Muscle layer of colon (tissue), 2 donors: ENCODE measurements at regions not wholly inside any gene's neighbourhood (a gene's known extent, or its start where the extent isn't known, plus 50 kb on each side); places are given as distances from the start of the nearest gene placed in this dataset.
"Not testable (repeated sequence)": the region's sequence is repeated elsewhere in the genome, so short reads cannot be mapped to it uniquely, and the experiment has no call there.

Source experiments
- H3K27ac ChIP-seq: one replicate; pipeline ENCODE4 v1.7.0; 2013; ENCODE audit warnings: low read depth, mild to moderate bottlenecking, low read length, moderate library complexity
- H3K27me3 ChIP-seq, 2 donors: one replicate each; pipeline ENCODE4 v1.7.0; 2013; ENCODE audit warnings: low read length in 2 of 2, mild to moderate bottlenecking in 2 of 2; ENCODE audit not compliant: insufficient read depth in 2 of 2, control insufficient read depth in 1 of 2
- H3K36me3 ChIP-seq: one replicate; pipeline ENCODE4 v1.7.0; 2013; ENCODE audit warnings: mild to moderate bottlenecking, low read length; ENCODE audit not compliant: insufficient read depth
- H3K4me1 ChIP-seq: one replicate; pipeline ENCODE4 v1.7.0; 2013; ENCODE audit warnings: mild to moderate bottlenecking, low read length; ENCODE audit not compliant: insufficient read depth
- H3K4me3 ChIP-seq, 2 donors: one replicate each; pipeline ENCODE4 v1.7.0; 2013; ENCODE audit warnings: low read length in 2 of 2, low read depth in 1 of 2, mild to moderate bottlenecking in 1 of 2, moderate library complexity in 1 of 2
- H3K9ac ChIP-seq: one replicate; pipeline ENCODE4 v1.7.0; 2013; ENCODE audit warnings: low read length
- H3K9me3 ChIP-seq: one replicate; pipeline ENCODE4 v1.7.0; 2013; ENCODE audit warnings: mild to moderate bottlenecking, low read length
- donor health status: abdominal sarcoma.
- donor health status: Adenocarcinoma of cecum.

DNA sequence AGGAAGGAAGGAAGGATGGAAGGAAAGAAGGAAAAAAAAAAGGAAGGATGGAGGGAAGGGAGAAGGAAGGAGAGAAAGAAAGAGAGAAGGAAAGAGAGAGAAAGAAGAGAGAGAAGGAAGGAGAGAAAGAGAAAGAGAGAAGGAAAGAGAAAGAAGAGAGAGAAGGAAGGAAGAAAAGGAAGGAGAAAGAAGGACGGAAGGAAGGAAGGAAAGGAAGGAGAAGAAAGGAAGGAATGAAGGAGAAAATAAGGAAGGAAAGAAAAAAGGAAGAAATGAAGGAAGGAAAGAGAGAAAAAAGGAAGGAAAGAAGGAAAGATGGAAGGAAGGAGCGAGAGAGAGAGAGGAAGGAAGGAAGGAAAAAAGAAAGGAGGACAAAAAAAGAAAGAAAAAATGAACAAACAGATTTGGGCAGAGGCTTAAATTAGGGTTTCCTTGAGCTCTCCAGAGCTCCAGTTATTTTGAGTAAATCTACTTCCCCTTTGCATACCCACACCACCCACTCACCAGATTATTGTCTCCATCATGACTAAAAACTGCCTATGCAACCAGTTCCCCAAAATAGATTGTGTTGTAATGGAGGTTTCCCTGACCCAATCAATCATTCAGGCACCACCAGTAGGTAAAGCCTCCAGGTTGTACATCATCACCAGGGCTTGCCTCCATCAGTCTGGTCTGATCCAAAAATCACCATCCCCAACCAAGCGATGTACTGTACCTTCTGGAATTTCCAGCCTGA is 1722.9 kb upstream of the PCDH10 start:
- no peaks in the 10 kb centered on the region for H3K4me1 ChIP-seq
- no peak overlapping the region for H3K27ac ChIP-seq
- H3K36me3 ChIP-seq = no peaks in the 10 kb centered on the region
- no peaks in the 10 kb centered on the region for H3K9me3 ChIP-seq
- H3K4me3 ChIP-seq = no peak overlapping the region
- H3K27me3 ChIP-seq = no peaks in the 10 kb centered on the region
- no peak overlapping the region for H3K9ac ChIP-seq

DNA sequence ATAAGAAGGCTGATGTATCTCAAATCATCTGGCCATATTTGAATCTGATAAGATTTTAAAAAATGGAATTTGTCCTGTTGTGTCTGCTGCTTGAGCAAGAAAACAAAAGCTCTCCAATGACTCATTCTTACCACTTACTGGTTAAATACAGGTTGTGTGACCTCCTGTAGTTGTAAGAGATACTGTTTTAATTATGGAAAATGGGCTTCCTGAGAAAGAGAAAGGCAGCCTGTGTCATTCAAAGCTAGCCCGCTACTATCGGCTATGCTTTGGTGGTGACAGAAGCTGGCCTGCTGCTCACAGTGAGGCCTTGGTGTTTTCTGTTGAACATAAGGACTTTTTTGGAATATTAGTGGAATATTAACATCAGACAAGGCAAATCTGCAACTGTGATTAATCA is 1722.1 kb upstream of the PCDH10 start:
- no peak overlapping the region for H3K9ac ChIP-seq

DNA sequence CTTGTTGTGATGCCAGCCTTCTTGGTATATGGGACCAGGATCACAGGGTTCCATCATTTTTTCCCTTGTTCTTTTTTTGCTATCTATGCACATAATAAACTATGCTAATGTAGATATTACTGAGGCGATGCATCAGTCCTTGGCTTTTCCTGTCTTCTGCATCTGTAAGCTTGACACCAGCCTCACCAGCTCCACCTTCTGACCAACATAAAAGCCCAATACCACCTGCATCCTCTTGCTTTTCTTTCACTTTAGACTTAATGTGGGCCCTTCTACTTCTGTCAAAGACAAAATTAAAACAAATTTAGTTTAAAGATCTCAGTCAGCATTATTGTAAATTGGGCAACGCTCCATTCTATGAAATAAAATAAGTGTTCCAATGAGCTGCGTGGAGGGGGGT is 1718.8 kb upstream of the PCDH10 start:
- H3K9ac ChIP-seq = no peak overlapping the region
- no peaks in the 10 kb centered on the region for H3K36me3 ChIP-seq
- no peaks in the 10 kb centered on the region for H3K4me1 ChIP-seq
- H3K27me3 ChIP-seq = no peaks in the 10 kb centered on the region
- H3K9me3 ChIP-seq = no peaks in the 10 kb centered on the region
- no peak overlapping the region for H3K27ac ChIP-seq
- no peak overlapping the region for H3K4me3 ChIP-seq

More for the DNA sequence above, 1722.1 kb upstream of the PCDH10 start:
- no peak overlapping the region for H3K27ac ChIP-seq
- H3K27me3 ChIP-seq = no peaks in the 10 kb centered on the region
- H3K36me3 ChIP-seq = no peaks in the 10 kb centered on the region
- H3K9me3 ChIP-seq = no peaks in the 10 kb centered on the region
- no peak overlapping the region for H3K4me3 ChIP-seq
- H3K4me1 ChIP-seq = no peaks in the 10 kb centered on the region

DNA sequence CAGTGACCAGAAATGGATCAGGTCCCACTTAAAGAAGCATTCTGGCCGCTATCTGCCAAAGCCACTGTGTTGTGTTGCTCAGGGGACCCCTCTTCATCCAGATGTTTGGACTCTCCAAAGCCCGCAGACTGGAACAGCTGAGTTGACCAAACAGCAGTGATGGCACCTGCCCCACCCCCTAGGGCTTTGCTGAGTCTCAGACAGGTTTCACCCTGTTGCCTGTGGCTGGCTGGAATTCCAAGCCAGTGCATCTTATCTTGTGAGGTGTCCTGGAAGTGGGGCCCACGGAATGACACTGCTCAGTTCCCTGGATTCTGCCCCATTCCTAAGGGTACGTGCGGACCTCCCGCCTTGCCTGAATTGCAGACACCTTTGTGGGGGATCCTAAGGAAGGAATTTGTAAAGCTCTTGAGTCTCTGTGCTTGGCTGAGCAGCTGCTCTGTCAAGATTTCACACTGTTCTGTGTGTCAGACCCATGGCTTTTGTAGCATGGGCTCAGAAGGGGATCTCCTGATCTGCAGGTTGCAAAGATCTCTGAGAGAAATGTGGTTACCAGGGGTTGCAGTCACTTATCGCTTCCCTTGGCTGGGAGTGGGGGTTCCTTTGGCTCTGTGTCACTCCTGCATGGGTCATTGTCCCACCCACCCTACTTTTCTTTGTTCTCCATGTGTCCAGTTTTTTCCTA is 1707.9 kb upstream of the PCDH10 start:
- no peaks in the 10 kb centered on the region for H3K4me1 ChIP-seq
- H3K27me3 ChIP-seq = no peaks in the 10 kb centered on the region
- no peaks in the 10 kb centered on the region for H3K36me3 ChIP-seq
- no peak overlapping the region for H3K9ac ChIP-seq
- no peak overlapping the region for H3K27ac ChIP-seq
- H3K9me3 ChIP-seq = no peaks in the 10 kb centered on the region
- H3K4me3 ChIP-seq = no peak overlapping the region

DNA sequence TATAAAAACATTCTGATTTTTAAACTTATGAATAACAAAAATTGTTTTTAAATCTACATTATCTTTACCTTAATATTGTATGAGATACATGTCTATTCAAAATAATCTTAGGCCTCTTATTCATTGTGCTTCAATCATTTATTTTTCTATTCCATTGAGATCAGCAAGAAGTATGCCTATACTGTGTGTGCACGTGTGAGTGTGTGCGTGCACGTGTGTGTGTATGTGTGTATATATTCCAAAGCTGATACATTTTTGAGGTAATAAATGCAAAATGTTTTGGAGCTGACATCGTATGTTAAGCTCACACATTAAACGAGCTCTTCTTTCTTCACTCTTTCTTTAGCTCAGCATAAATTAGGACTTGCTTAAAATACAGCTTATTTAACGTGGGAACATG is 1701.2 kb upstream of the PCDH10 start:
- H3K27me3 ChIP-seq = no peaks in the 10 kb centered on the region
- no peaks in the 10 kb centered on the region for H3K4me1 ChIP-seq
- H3K27ac ChIP-seq = no peak overlapping the region
- H3K9me3 ChIP-seq = no peaks in the 10 kb centered on the region
- H3K36me3 ChIP-seq = no peaks in the 10 kb centered on the region
- H3K9ac ChIP-seq = no peak overlapping the region
- no peak overlapping the region for H3K4me3 ChIP-seq

DNA sequence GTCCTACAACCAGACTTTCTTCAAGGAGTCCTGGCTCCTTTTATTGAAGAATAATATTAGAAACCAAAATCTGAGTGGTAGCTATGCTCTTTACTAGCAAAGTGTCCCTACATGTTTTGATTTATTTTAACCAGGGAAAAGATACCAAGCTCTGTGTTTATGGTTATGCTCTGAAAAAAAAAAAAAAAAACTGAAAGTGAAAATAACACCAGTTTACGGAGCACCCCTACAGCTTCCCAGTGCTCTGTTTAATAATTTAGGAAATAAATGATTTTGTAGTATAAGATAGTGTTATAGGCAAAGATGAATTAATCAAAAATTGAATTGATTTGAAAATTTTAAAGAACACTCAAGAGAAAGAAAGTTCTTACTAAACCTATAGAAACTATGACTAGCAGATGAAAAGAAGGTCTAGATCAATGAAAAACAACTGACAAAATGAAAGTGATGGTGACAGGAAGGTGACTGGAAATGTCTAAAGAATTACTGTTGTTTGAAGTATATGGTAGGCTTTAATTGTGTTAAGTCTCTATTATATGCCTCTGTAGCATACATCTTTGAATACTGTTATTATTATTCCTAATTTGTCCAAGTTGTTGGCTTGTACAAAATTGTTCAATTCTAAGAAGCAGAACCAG is 1698.4 kb upstream of the PCDH10 start:
- Histone ChIP-seq H3K27ac (no peak overlapping the region), H3K9me3 (no peaks in the 10 kb centered on the region), H3K4me3 (no peak overlapping the region), H3K4me1 (no peaks in the 10 kb centered on the region), H3K36me3 (no peaks in the 10 kb centered on the region), H3K9ac (no peak overlapping the region), H3K27me3 (no peaks in the 10 kb centered on the region)

DNA sequence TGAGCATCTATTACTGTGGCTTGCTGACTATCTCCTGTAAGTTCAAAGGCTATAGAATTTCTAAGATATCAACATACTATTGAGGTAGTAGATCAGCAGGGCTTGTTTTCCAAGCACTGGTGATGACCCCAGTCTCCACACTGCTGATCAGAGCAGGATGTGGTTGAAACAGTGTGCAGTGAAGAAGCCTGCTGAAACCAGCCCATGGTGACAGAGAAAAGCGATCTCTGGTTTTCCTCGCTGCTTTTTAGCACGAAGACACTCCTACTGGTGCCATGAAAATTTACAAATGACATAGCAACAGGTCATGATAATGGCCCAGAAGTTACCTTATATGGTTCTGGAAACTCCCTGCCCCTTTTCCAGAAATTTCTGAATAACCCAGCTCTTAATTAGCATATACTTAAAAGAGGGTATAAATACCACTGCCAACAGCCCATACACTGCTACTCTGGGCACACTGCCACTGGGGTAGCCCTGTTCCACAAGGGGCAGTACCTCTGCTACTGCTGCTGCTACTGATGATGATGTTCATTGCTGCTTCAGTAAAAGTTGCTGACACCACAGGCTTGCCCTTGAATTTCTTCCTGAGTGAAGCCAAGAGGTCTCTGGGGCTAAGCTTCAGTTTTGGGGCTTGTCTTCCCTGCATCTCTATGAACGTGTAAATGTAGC is 1689.5 kb upstream of the PCDH10 start:
- no peaks in the 10 kb centered on the region for H3K9me3 ChIP-seq
- no peak overlapping the region for H3K9ac ChIP-seq
- H3K27ac ChIP-seq = no peak overlapping the region
- no peaks in the 10 kb centered on the region for H3K27me3 ChIP-seq
- no peaks in the 10 kb centered on the region for H3K4me1 ChIP-seq
- H3K36me3 ChIP-seq = no peaks in the 10 kb centered on the region
- H3K4me3 ChIP-seq = no peak overlapping the region

DNA sequence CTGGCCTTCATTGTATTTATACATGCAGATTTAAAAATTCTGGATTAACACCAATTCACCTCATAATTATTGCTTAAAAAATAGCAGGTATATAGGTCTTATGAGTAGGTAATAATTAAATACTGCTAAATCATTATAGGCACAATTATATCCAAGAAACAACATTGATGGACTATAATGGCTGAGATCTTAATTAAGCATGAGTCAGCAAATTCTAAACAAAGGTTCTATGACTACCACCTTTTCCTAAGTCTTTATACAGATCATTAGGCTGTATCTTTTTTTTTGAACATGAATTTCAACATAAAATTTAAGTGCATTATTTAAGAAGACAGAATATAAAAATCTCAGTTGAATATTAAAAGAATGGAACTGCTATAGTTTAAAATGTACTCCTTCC is 1678.7 kb upstream of the PCDH10 start:
- H3K27me3 ChIP-seq = no peaks in the 10 kb centered on the region
- H3K9ac ChIP-seq = no peak overlapping the region
- no peaks in the 10 kb centered on the region for H3K36me3 ChIP-seq
- H3K9me3 ChIP-seq = no peaks in the 10 kb centered on the region
- no peaks in the 10 kb centered on the region for H3K4me1 ChIP-seq
- no peak overlapping the region for H3K4me3 ChIP-seq
- H3K27ac ChIP-seq = no peak overlapping the region

DNA sequence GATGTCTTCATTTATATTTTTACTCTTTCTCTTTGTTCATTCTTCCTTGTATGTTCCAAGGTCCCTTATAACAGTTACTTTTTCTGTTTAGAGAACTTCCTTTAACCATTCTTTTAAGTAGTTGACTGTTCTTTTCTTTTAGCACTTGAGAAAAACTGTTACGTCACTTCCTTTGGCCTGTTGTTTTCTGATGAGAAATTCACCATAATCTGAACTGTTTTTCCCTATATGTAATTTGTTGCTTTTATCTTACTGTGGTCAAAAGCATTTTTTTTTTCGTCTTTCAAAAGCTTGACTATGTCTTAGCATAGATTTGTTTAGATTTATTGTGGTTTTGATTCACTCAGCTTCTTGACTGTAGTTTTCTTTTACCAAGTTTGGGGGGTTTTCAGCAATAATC is 1660.3 kb upstream of the PCDH10 start:
- H3K27me3 ChIP-seq = no peaks in the 10 kb centered on the region
- H3K36me3 ChIP-seq = no peaks in the 10 kb centered on the region
- no peak overlapping the region for H3K27ac ChIP-seq
- no peaks in the 10 kb centered on the region for H3K9me3 ChIP-seq
- H3K4me1 ChIP-seq = no peaks in the 10 kb centered on the region
- no peak overlapping the region for H3K4me3 ChIP-seq
- H3K9ac ChIP-seq = no peak overlapping the region

DNA sequence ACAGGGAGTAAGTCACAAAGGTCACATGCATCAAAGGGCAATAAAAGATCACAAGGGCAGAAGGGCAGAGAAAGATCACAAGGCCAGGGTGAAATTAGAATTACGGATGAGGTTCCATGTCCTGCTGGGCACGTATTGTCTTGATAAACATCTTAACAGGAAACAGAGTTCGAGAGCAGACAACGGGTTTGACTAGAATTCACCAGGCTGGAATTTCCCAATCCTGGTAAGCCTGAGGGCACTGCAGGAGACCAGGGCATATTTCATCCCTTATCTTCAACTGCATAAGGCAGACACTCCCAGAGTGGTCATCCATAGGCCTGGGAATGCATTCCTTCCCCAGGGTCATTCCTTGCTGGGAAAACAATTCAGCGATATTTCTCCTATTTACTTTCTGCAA is 1652.9 kb upstream of the PCDH10 start:
- H3K9me3 ChIP-seq, H3K27me3 ChIP-seq: not testable (repeated sequence)

DNA sequence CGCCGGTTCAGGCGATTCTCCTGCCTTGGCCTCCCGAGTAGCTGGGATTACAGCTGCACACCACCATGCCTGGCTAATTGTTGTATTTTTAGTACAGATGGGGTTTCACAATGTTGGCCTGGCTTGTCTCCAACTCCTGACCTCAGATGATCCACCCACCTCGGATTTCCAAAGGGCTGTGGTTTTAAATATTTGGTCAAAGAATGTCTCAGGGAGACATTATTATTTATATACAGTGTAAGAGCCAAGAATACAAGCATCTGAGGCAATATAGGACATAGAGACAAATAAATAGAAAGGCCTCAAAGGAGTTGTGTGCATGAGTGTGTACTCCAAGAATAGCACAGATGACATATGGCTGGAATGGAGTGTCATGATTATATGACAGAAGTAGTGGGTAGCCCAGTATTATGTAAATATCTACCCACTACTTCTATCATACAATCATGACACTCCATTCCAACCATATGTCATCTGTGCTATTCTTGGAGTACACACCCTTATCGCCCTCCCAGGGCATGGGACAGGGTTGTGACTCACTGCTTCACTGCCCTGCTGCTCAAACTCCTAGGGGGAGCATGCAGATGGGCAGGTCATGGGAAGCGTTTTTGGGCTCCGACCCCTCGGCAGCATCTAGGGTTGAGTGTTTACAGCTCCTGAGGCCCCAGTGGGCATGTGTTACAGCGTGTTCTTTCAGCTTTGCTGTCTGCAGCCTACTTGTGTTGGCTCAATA is 1649.8 kb upstream of the PCDH10 start:
- no peaks in the 10 kb centered on the region for H3K36me3 ChIP-seq
- H3K4me1 ChIP-seq = no peaks in the 10 kb centered on the region
- H3K4me3 ChIP-seq = no peak overlapping the region
- H3K27ac ChIP-seq = no peak overlapping the region
- H3K9ac ChIP-seq = no peak overlapping the region
- no peaks in the 10 kb centered on the region for H3K27me3 ChIP-seq
- H3K9me3 ChIP-seq = no peaks in the 10 kb centered on the region

More for the DNA sequence above, 1652.9 kb upstream of the PCDH10 start:
- H3K4me3 ChIP-seq, H3K9ac ChIP-seq, H3K36me3 ChIP-seq, H3K4me1 ChIP-seq, H3K27ac ChIP-seq: not testable (repeated sequence)
